NCI-H345 treated with DMSO at 0.1 percent for 48 hours (cell line): ENCODE measurements at regions not wholly inside any gene's neighbourhood (a gene's known extent, or its start where the extent isn't known, plus 50 kb on each side); places are given as distances from the start of the nearest gene placed in this dataset.
"Not testable (repeated sequence)": the region's sequence is repeated elsewhere in the genome, so short reads cannot be mapped to it uniquely, and the experiment has no call there.

Experiments used
- DNase-seq: peaks from one replicate; lab custom pipeline; 2025; ENCODE audit not compliant: unreplicated experiment; lab: John Stamatoyannopoulos, UW

GRCh38 chr16:82302042-82302727 is 132.2 kb upstream of the MPHOSPH6 start:
- DNase-seq, result no peak

GRCh38 chr16:82301146-82301755 is 131.2 kb upstream of the MPHOSPH6 start:
- DNase-seq, result no peak

- DNase-seq, result no peak
These were observed 130.4 kb upstream of the MPHOSPH6 start for GRCh38 chr16:82300374-82300951.

- no peak for DNase-seq
These were observed 128.4 kb upstream of the MPHOSPH6 start for GRCh38 chr16:82298472-82298871.

GRCh38 chr16:82295290-82296201 is 125.5 kb upstream of the MPHOSPH6 start:
- no peak for DNase-seq

- no peak for DNase-seq
These were observed 123.6 kb upstream of the MPHOSPH6 start for GRCh38 chr16:82293671-82294070.

- DNase-seq, result no peak
These were observed 117.9 kb upstream of the MPHOSPH6 start for GRCh38 chr16:82287937-82288336.

- no peak for DNase-seq
These were observed 112.6 kb upstream of the MPHOSPH6 start for GRCh38 chr16:82282662-82283061.

GRCh38 chr16:82281544-82281943 is 111.5 kb upstream of the MPHOSPH6 start:
- no peak for DNase-seq

GRCh38 chr16:82280867-82281266 is 110.8 kb upstream of the MPHOSPH6 start:
- no peak for DNase-seq

- DNase-seq, result not testable (repeated sequence)
These were observed 105.3 kb upstream of the MPHOSPH6 start for GRCh38 chr16:82275349-82275748.

GRCh38 chr16:82271636-82272035 is 101.6 kb upstream of the MPHOSPH6 start:
- no peak for DNase-seq

- not testable (repeated sequence) for DNase-seq
These were observed 97.7 kb upstream of the MPHOSPH6 start for GRCh38 chr16:82267675-82268074.

- no peak for DNase-seq
These were observed 95.8 kb upstream of the MPHOSPH6 start for GRCh38 chr16:82265809-82266208.

- DNase-seq, result no peak
These were observed 94.7 kb upstream of the MPHOSPH6 start for GRCh38 chr16:82264756-82265155.

- no peak for DNase-seq
These were observed 93.6 kb upstream of the MPHOSPH6 start for GRCh38 chr16:82263521-82264143.

- DNase-seq, result no peak
These were observed 92.2 kb upstream of the MPHOSPH6 start for GRCh38 chr16:82262244-82262643.

- no peak for DNase-seq
These were observed 90.3 kb upstream of the MPHOSPH6 start for GRCh38 chr16:82260212-82260795.

- DNase-seq, result no peak
These were observed 89.7 kb upstream of the MPHOSPH6 start for GRCh38 chr16:82259731-82260130.

- DNase-seq, result no peak
These were observed 88.0 kb upstream of the MPHOSPH6 start for GRCh38 chr16:82257990-82258389.

GRCh38 chr16:82252582-82252981 is 82.6 kb upstream of the MPHOSPH6 start:
- no peak for DNase-seq
